AG09319 (cell line): ENCODE measurements at regions not wholly inside any gene's neighbourhood (a gene's known extent, or its start where the extent isn't known, plus 50 kb on each side); places are given as distances from the start of the nearest gene placed in this dataset.

Experiments used
- DNase-seq: peaks from one replicate; pipeline ENCODE4 v3.0.0-alpha.2; 2010; ENCODE audit warnings: low read depth; ENCODE audit errors: extremely low read depth
- TF ChIP-seq, protein P1 (sequence below): IDR thresholded peaks from 2 replicates; pipeline ENCODE4 v1.5.1; 2011; ENCODE audit warnings: low read depth, mild to moderate bottlenecking, inconsistent platforms, low read length, moderate library complexity

DNA sequence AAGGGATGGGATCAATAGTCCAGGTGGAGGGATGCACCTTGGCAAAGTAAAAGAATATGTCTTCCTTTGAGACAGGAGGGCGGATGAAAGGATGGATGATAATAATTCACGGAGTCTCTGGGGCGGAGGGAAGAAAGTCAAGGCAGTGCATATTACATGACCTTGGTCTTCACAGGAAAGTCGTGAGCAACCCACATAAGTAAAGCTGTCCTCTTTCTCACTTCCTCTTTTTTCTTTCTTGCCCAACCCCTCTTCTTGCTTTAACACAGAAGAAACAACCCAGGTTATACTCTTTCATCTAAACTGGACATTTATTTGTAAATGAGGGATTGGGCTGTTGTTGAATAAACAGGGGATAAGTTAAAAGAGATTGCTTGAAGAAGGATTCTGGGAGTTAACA lies 168.7 kb upstream of the SKOR2 start:
- DNase-seq: no peak
- TF ChIP-seq, protein P1, sequence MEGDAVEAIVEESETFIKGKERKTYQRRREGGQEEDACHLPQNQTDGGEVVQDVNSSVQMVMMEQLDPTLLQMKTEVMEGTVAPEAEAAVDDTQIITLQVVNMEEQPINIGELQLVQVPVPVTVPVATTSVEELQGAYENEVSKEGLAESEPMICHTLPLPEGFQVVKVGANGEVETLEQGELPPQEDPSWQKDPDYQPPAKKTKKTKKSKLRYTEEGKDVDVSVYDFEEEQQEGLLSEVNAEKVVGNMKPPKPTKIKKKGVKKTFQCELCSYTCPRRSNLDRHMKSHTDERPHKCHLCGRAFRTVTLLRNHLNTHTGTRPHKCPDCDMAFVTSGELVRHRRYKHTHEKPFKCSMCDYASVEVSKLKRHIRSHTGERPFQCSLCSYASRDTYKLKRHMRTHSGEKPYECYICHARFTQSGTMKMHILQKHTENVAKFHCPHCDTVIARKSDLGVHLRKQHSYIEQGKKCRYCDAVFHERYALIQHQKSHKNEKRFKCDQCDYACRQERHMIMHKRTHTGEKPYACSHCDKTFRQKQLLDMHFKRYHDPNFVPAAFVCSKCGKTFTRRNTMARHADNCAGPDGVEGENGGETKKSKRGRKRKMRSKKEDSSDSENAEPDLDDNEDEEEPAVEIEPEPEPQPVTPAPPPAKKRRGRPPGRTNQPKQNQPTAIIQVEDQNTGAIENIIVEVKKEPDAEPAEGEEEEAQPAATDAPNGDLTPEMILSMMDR: no peak

DNA sequence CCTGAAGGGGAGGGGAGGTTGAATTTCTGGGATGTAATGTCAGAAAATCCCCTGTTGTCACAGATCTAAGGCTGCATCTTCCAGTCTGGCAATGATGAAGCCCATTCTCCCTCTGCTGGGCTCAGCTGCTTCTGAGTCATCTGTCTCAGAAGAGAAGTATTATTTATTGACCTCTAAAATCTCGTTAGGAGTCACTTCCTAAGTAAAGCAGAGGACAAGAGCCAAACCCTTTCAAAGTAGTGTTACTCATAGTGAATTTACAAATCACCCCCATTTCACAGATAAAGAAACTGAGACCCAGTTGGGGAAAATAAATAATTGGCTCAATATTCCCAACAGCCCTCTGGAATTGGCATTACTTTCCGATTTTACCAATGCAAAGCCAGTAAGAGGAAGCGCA lies 167.3 kb upstream of the SKOR2 start:
- DNase-seq: no peak

DNA sequence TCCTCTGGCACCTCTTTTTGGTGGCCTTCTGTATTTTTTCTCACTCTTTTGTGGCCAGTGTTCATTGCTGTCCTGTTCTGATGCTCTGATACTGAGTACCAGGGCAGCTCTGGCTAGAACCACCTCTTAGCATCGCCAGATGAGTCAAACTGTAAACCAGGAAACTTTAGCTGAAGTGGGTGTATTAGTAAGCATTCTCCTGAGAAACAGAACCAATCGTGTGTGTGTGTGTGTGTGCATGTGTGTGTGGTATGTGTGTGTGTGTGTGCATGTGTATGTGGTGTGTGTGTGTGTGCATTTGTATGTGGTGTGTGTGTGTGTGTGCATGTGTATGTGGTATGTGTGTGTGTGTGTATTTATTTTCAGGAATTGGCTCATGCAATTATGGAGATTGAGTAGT lies 166.3 kb upstream of the SKOR2 start:
- DNase-seq: no peak
- TF ChIP-seq, protein P1: no peak

More for the DNA sequence above, 167.3 kb upstream of the SKOR2 start:
- TF ChIP-seq, protein P1: no peak

DNA sequence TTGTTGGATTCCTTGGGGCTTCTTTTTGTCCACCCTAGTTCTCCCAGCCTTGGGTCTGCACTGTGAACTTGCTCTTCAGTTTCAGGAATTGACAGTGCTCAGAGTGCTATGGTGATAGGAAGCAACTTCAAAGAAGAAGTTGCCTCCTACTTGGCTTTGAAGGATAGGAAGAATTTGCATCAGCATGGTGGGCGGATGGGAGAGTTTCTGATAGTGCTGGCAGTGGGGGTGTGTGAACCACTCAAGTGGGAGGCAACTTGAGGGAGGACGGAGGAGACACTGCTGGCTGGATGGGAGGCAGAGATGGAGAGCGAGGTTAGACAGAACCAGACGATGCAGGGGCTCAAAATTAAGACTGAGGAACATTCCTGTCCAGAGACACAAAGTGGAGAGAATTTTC lies 164.4 kb upstream of the SKOR2 start:
- TF ChIP-seq, protein P1: no peak
- DNase-seq: no peak

DNA sequence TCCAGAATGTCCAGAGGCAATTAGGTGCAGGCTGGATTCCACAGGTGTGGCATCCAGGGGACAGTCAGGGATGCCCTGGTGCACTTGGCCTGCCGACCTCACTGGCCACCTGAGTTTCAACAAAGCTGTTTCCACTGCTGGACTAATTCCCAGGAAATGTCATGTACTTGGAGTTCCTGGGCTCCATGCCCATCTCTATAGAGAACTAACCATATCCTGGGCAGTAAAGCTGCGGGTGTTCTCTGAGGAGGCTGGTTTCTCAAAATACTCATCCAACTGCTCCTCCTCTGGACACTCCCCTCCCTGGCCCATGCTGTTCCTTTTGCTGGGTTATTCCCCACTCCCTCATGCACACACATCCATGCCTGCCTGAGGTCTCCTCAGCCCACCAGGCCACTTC lies 161.9 kb upstream of the SKOR2 start:
- TF ChIP-seq, protein P1: no peak
- no peak for DNase-seq

DNA sequence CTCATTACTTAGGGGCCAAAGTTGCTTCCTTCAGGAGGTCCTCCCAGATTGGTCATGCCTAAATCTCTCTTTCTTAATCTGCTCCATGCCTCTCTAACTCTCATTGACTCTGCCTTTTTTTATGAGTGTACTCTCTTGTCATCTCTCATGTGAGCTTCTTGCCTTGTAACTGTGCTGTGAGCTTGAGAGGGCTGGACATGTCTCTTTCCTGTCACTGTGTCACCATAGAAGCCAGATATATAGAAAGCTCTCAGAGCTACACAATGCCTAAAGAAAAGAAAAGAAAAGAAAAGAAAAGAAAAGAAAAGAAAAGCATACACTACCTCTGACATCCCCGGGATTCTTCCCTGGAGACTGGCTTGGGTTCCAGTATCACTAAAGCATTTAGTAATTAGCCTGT lies 161.5 kb upstream of the SKOR2 start:
- no peak for DNase-seq
- TF ChIP-seq, protein P1: no peak

DNA sequence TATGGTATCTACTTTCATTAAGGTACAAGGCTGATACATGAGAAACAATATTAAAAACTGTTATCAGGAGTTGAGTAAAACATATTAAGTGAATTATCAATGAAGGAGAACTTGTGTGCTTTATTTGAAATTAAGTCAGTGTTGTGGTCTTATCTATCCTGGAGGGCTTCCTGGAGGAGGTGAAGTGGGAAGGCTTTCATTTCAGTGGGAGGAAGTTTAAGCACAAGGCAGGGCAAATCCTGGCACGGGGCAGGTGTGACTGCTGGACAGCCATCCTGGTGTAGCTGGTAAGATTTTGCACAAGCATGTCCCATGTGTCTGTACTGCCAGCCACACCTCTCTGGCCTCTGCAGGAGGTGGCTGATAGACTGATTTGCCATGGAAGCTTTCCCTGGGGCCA lies 159.7 kb upstream of the SKOR2 start:
- DNase-seq: no peak
- TF ChIP-seq, protein P1: no peak

DNA sequence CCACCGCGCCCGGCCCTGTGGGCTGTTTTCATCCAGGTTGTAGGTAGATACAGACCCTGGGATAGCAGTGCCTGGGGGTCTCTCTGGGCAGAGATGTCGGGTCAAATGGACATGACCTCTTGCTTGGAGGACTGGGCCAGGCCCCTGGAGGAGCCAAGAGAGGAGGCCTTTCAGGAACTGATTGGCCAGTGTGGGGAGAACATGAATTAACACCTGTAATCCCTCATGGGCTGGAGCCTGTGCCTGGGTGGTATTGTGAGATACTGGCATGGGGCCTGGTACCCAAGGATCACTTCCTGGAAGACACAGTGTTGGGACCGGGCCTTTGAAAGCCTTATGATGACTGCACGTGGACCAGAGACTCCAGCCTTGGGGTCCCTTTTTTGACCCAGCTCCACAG lies 158.7 kb upstream of the SKOR2 start:
- no peak for DNase-seq
- TF ChIP-seq, protein P1: no peak
